IgD-negative memory B cell (primary cell): ENCODE measurements at regions not wholly inside any gene's neighbourhood (a gene's known extent, or its start where the extent isn't known, plus 50 kb on each side); places are given as distances from the start of the nearest gene placed in this dataset.

Experiments
- H3K27ac Mint-ChIP-seq, 3 donors: one replicate each; pipeline ENCODE4 v1.8.0; 2020 to 2022; ENCODE audit warnings: mild to moderate bottlenecking in 3 of 3, mixed read lengths in 3 of 3, moderate library complexity in 1 of 3
- H3K27me3 Mint-ChIP-seq: one replicate; pipeline ENCODE4 v1.8.0; 2021; ENCODE audit warnings: mixed read lengths
- H3K36me3 Mint-ChIP-seq: one replicate; pipeline ENCODE4 v1.8.0; 2020; ENCODE audit warnings: mild to moderate bottlenecking, mixed read lengths
- H3K4me1 Mint-ChIP-seq, 3 donors: one replicate each; pipeline ENCODE4 v1.8.0; 2020 to 2022; ENCODE audit warnings: mixed read lengths in 3 of 3, mild to moderate bottlenecking in 1 of 3
- H3K4me3 Mint-ChIP-seq, 4 donors: one replicate each; pipeline ENCODE4 v1.8.0; 2020 to 2022; ENCODE audit warnings: mild to moderate bottlenecking in 4 of 4, mixed read lengths in 4 of 4, moderate library complexity in 3 of 4
- H3K9me3 Mint-ChIP-seq, 3 donors: one replicate each; pipeline ENCODE4 v1.8.0; 2020 to 2021; ENCODE audit warnings: mixed read lengths in 3 of 3, mild to moderate bottlenecking in 1 of 3

GRCh38 chr7:46301677-46302076 is 380.6 kb upstream of the IGFBP3 start:
- H3K27me3 Mint-ChIP-seq = no peaks in the 10 kb centered on the region
- H3K36me3 Mint-ChIP-seq = no peaks in the 10 kb centered on the region
- H3K4me1 Mint-ChIP-seq = no peaks in the 10 kb centered on the region
- H3K27ac Mint-ChIP-seq = no peak overlapping the region
- H3K4me3 Mint-ChIP-seq = no peak overlapping the region
- H3K9me3 Mint-ChIP-seq = peaks cover under 1 to 2% (median 2%) of the 10 kb centered on the region in 3 donors

GRCh38 chr7:46297515-46297914 is 376.4 kb upstream of the IGFBP3 start:
- H3K4me1 Mint-ChIP-seq = no peaks in the 10 kb centered on the region
- peaks cover 4% of the 10 kb centered on the region for H3K27me3 Mint-ChIP-seq
- H3K4me3 Mint-ChIP-seq = no peak overlapping the region
- H3K27ac Mint-ChIP-seq = no peak overlapping the region
- H3K36me3 Mint-ChIP-seq = no peaks in the 10 kb centered on the region
- H3K9me3 Mint-ChIP-seq = peaks cover 0 to 5% (median 0%) of the 10 kb centered on the region in 3 donors

- no peaks in the 10 kb centered on the region for H3K4me1 Mint-ChIP-seq
- no peak overlapping the region for H3K4me3 Mint-ChIP-seq
- peaks cover 4% of the 10 kb centered on the region for H3K27me3 Mint-ChIP-seq
- H3K36me3 Mint-ChIP-seq = no peaks in the 10 kb centered on the region
- no peak overlapping the region for H3K27ac Mint-ChIP-seq
- H3K9me3 Mint-ChIP-seq = peaks cover 0 to 5% (median 0%) of the 10 kb centered on the region in 3 donors
These were observed 375.5 kb upstream of the IGFBP3 start for GRCh38 chr7:46296526-46296925.

- peaks cover 0 to 5% (median 0%) of the 10 kb centered on the region in 3 donors for H3K9me3 Mint-ChIP-seq
- H3K4me3 Mint-ChIP-seq = no peak overlapping the region
- no peaks in the 10 kb centered on the region for H3K4me1 Mint-ChIP-seq
- peaks cover 4% of the 10 kb centered on the region for H3K27me3 Mint-ChIP-seq
- H3K27ac Mint-ChIP-seq = no peak overlapping the region
- no peaks in the 10 kb centered on the region for H3K36me3 Mint-ChIP-seq
These were observed 373.3 kb upstream of the IGFBP3 start for GRCh38 chr7:46294381-46294780.

- Mint-ChIP-seq H3K4me3 (no peak overlapping the region), H3K27me3 (peaks cover 4% of the 10 kb centered on the region), H3K4me1 (no peaks in the 10 kb centered on the region), H3K27ac (no peak overlapping the region), H3K9me3 (peaks cover 0 to 5% (median 0%) of the 10 kb centered on the region in 3 donors), H3K36me3 (no peaks in the 10 kb centered on the region)
These were observed 371.7 kb upstream of the IGFBP3 start for GRCh38 chr7:46292741-46293140.

GRCh38 chr7:46291601-46292150 is 370.6 kb upstream of the IGFBP3 start:
- no peak overlapping the region for H3K27ac Mint-ChIP-seq
- H3K9me3 Mint-ChIP-seq = peaks cover 0 to 3% (median 0%) of the 10 kb centered on the region in 3 donors
- H3K4me1 Mint-ChIP-seq = no peaks in the 10 kb centered on the region
- no peak overlapping the region for H3K4me3 Mint-ChIP-seq
- H3K36me3 Mint-ChIP-seq = no peaks in the 10 kb centered on the region
- H3K27me3 Mint-ChIP-seq = peaks cover 4% of the 10 kb centered on the region

- H3K4me3 Mint-ChIP-seq = no peak overlapping the region
- H3K9me3 Mint-ChIP-seq = peaks cover 0 to 2% (median 0%) of the 10 kb centered on the region in 3 donors
- H3K27ac Mint-ChIP-seq = no peak overlapping the region
- H3K4me1 Mint-ChIP-seq = no peaks in the 10 kb centered on the region
- H3K36me3 Mint-ChIP-seq = no peaks in the 10 kb centered on the region
- peaks cover 4% of the 10 kb centered on the region for H3K27me3 Mint-ChIP-seq
These were observed 370.0 kb upstream of the IGFBP3 start for GRCh38 chr7:46291050-46291438.

- H3K4me1 Mint-ChIP-seq = no peaks in the 10 kb centered on the region
- no peaks in the 10 kb centered on the region for H3K36me3 Mint-ChIP-seq
- H3K27me3 Mint-ChIP-seq = peaks cover 4% of the 10 kb centered on the region
- no peak overlapping the region for H3K27ac Mint-ChIP-seq
- no peak overlapping the region for H3K4me3 Mint-ChIP-seq
- H3K9me3 Mint-ChIP-seq = peaks cover 0 to 2% (median 0%) of the 10 kb centered on the region in 3 donors
These were observed 369.4 kb upstream of the IGFBP3 start for GRCh38 chr7:46290374-46291049.

- no peaks in the 10 kb centered on the region for H3K36me3 Mint-ChIP-seq
- peaks cover 0 to 2% (median 0%) of the 10 kb centered on the region in 3 donors for H3K9me3 Mint-ChIP-seq
- no peak overlapping the region for H3K27ac Mint-ChIP-seq
- H3K4me3 Mint-ChIP-seq = no peak overlapping the region
- H3K27me3 Mint-ChIP-seq = no peaks in the 10 kb centered on the region
- no peaks in the 10 kb centered on the region for H3K4me1 Mint-ChIP-seq
These were observed 367.8 kb upstream of the IGFBP3 start for GRCh38 chr7:46288861-46289260.

- Mint-ChIP-seq H3K4me1 (no peaks in the 10 kb centered on the region), H3K36me3 (no peaks in the 10 kb centered on the region), H3K9me3 (peaks cover 0 to 2% (median 0%) of the 10 kb centered on the region in 3 donors), H3K27ac (no peak overlapping the region), H3K4me3 (no peak overlapping the region), H3K27me3 (no peaks in the 10 kb centered on the region)
These were observed 366.9 kb upstream of the IGFBP3 start for GRCh38 chr7:46288010-46288409.

- no peak overlapping the region for H3K27ac Mint-ChIP-seq
- H3K4me3 Mint-ChIP-seq = no peak overlapping the region
- no peaks in the 10 kb centered on the region for H3K27me3 Mint-ChIP-seq
- H3K9me3 Mint-ChIP-seq = no peaks in the 10 kb centered on the region
- no peaks in the 10 kb centered on the region for H3K36me3 Mint-ChIP-seq
- H3K4me1 Mint-ChIP-seq = no peaks in the 10 kb centered on the region
These were observed 365.9 kb upstream of the IGFBP3 start for GRCh38 chr7:46286957-46287356.

GRCh38 chr7:46286356-46286755 is 365.3 kb upstream of the IGFBP3 start:
- Mint-ChIP-seq H3K36me3 (no peaks in the 10 kb centered on the region), H3K9me3 (no peaks in the 10 kb centered on the region), H3K27ac (no peak overlapping the region), H3K27me3 (no peaks in the 10 kb centered on the region), H3K4me3 (no peak overlapping the region), H3K4me1 (no peaks in the 10 kb centered on the region)

GRCh38 chr7:46285878-46286277 is 364.8 kb upstream of the IGFBP3 start:
- Mint-ChIP-seq H3K27me3 (no peaks in the 10 kb centered on the region), H3K9me3 (no peaks in the 10 kb centered on the region), H3K4me1 (no peaks in the 10 kb centered on the region), H3K27ac (no peak overlapping the region), H3K36me3 (no peaks in the 10 kb centered on the region), H3K4me3 (no peak overlapping the region)

- no peaks in the 10 kb centered on the region for H3K27me3 Mint-ChIP-seq
- H3K9me3 Mint-ChIP-seq = no peaks in the 10 kb centered on the region
- no peaks in the 10 kb centered on the region for H3K4me1 Mint-ChIP-seq
- H3K36me3 Mint-ChIP-seq = no peaks in the 10 kb centered on the region
- no peak overlapping the region for H3K4me3 Mint-ChIP-seq
- no peak overlapping the region for H3K27ac Mint-ChIP-seq
These were observed 362.8 kb upstream of the IGFBP3 start for GRCh38 chr7:46283852-46284251.

- Mint-ChIP-seq H3K36me3 (no peaks in the 10 kb centered on the region), H3K27ac (no peak overlapping the region), H3K4me1 (no peaks in the 10 kb centered on the region), H3K4me3 (no peak overlapping the region), H3K9me3 (peaks cover 1 to 3% (median 2%) of the 10 kb centered on the region in 3 donors), H3K27me3 (no peaks in the 10 kb centered on the region)
These were observed 361.1 kb upstream of the IGFBP3 start for GRCh38 chr7:46282155-46282554.

- no peaks in the 10 kb centered on the region for H3K36me3 Mint-ChIP-seq
- H3K4me3 Mint-ChIP-seq = no peak overlapping the region
- peaks cover 1 to 3% (median 2%) of the 10 kb centered on the region in 3 donors for H3K9me3 Mint-ChIP-seq
- H3K4me1 Mint-ChIP-seq = no peaks in the 10 kb centered on the region
- H3K27ac Mint-ChIP-seq = no peak overlapping the region
- H3K27me3 Mint-ChIP-seq = no peaks in the 10 kb centered on the region
These were observed 360.0 kb upstream of the IGFBP3 start for GRCh38 chr7:46281071-46281470.
